ENCODE measurements at regions not wholly inside any gene's neighbourhood (a gene's known extent, or its start where the extent isn't known, plus 50 kb on each side); places are given as distances from the start of the nearest gene placed in this dataset.

DNA sequence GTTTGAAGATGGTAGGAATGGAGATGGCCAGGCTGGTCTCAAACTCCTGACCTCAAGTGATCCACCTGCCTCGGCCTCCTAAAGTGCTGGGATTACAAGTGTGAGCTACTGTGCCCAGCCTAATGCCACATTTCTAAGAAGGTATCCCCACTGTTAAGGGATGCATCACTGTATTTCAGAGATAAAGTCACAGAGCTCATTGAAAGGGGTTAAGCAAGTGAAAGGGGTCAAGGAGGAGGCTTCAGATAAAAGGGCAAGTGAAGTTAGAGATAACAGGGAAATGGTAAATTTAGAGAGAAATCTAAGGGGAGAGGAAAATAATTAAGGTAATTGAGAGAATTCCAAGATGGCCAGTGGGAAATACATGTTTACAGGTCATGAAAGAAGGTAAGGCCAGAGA is 93.0 kb upstream of the SP4 start:
- TF ChIP-seq, protein P1, sequence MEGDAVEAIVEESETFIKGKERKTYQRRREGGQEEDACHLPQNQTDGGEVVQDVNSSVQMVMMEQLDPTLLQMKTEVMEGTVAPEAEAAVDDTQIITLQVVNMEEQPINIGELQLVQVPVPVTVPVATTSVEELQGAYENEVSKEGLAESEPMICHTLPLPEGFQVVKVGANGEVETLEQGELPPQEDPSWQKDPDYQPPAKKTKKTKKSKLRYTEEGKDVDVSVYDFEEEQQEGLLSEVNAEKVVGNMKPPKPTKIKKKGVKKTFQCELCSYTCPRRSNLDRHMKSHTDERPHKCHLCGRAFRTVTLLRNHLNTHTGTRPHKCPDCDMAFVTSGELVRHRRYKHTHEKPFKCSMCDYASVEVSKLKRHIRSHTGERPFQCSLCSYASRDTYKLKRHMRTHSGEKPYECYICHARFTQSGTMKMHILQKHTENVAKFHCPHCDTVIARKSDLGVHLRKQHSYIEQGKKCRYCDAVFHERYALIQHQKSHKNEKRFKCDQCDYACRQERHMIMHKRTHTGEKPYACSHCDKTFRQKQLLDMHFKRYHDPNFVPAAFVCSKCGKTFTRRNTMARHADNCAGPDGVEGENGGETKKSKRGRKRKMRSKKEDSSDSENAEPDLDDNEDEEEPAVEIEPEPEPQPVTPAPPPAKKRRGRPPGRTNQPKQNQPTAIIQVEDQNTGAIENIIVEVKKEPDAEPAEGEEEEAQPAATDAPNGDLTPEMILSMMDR (conservative IDR thresholded peaks at IDR 0.05; ENCODE audit: low read length) = no peak
- no peak for TF ChIP-seq EZH2phosphoT487 (IDR thresholded peaks at IDR 0.05; ENCODE audit: borderline replicate concordance)
